ENCODE measurements at regions not wholly inside any gene's neighbourhood (a gene's known extent, or its start where the extent isn't known, plus 50 kb on each side); places are given as distances from the start of the nearest gene placed in this dataset.

GRCh38 chr10:129192344-129193128 is 274.5 kb upstream of the MGMT start:
- DNase-seq (ENCODE audit: low read depth): peak; percentile 30
- TF ChIP-seq, protein P1, sequence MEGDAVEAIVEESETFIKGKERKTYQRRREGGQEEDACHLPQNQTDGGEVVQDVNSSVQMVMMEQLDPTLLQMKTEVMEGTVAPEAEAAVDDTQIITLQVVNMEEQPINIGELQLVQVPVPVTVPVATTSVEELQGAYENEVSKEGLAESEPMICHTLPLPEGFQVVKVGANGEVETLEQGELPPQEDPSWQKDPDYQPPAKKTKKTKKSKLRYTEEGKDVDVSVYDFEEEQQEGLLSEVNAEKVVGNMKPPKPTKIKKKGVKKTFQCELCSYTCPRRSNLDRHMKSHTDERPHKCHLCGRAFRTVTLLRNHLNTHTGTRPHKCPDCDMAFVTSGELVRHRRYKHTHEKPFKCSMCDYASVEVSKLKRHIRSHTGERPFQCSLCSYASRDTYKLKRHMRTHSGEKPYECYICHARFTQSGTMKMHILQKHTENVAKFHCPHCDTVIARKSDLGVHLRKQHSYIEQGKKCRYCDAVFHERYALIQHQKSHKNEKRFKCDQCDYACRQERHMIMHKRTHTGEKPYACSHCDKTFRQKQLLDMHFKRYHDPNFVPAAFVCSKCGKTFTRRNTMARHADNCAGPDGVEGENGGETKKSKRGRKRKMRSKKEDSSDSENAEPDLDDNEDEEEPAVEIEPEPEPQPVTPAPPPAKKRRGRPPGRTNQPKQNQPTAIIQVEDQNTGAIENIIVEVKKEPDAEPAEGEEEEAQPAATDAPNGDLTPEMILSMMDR (IDR thresholded peaks at IDR 0.05; ENCODE audit: insufficient read depth, low read length): no peak
- no peak overlapping the region for H3K4me3 ChIP-seq (ENCODE audit: low read depth, low read length)

DNA sequence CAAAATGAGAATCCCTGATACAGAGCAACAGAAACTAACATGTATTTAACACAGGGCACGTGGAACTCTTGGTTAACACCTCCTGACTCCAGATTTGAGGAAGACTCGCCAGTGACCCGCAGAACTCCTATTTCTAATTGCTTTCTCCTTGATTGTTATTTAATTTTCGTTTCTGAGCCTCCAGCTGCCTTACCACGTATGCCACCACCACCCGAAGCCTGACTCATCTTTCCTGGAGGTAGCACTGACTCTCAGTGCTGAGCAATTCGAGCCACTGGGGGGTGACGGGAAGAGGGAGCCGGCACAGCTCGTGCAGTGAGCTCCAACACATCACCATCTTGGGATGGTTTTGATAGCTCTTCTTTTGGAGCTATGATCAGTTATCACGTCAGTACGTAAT is 273.9 kb upstream of the MGMT start:
- peak; percentile 5 for DNase-seq (ENCODE audit: low read depth)
- H3K4me3 ChIP-seq (ENCODE audit: low read depth, low read length): no peak overlapping the region
- TF ChIP-seq, protein P1 (IDR thresholded peaks at IDR 0.05; ENCODE audit: insufficient read depth, low read length): no peak

- DNase-seq (ENCODE audit: low read depth): no peak
- TF ChIP-seq, protein P1 (IDR thresholded peaks at IDR 0.05; ENCODE audit: insufficient read depth, low read length): no peak
- no peak overlapping the region for H3K4me3 ChIP-seq (ENCODE audit: low read depth, low read length)
These were observed 272.7 kb upstream of the MGMT start for GRCh38 chr10:129194181-129194870.

- TF ChIP-seq, protein P1 (IDR thresholded peaks at IDR 0.05; ENCODE audit: insufficient read depth, low read length): no peak
- DNase-seq (ENCODE audit: low read depth): no peak
- no peak overlapping the region for H3K4me3 ChIP-seq (ENCODE audit: low read depth, low read length)
These were observed 267.2 kb upstream of the MGMT start for GRCh38 chr10:129199826-129200225.

- TF ChIP-seq, protein P1 (IDR thresholded peaks at IDR 0.05; ENCODE audit: insufficient read depth, low read length): no peak
- H3K4me3 ChIP-seq (ENCODE audit: low read depth, low read length): no peak overlapping the region
- DNase-seq (ENCODE audit: low read depth): no peak
These were observed 263.2 kb upstream of the MGMT start for GRCh38 chr10:129203819-129204218.

DNA sequence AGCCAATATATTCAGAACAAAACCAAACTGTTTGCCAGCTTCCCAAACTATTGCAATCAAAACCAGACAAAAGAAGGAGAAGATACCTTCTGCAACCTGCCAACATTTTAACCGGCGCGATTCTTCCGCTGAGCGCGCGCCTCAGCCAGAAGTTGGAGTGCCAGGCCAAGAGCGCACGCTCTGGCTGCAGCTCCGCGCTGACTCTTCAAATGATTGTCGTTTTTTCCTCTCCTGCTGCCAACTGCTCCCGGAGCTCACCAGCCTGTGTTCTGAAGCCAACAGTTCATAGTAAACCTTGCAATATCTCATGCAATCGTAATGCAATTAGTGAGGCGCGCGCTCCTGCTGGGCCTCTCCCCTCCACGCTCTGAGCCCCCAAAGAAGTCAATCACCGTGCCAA is 259.7 kb upstream of the MGMT start:
- no peak for DNase-seq (ENCODE audit: low read depth)
- TF ChIP-seq, protein P1 (IDR thresholded peaks at IDR 0.05; ENCODE audit: insufficient read depth, low read length): no peak
- no peak overlapping the region for H3K4me3 ChIP-seq (ENCODE audit: low read depth, low read length)

Data from fibroblast of the aortic adventitia (primary cell).